ENCODE measurements at regions not wholly inside any gene's neighbourhood (a gene's known extent, or its start where the extent isn't known, plus 50 kb on each side); places are given as distances from the start of the nearest gene placed in this dataset.

DNA sequence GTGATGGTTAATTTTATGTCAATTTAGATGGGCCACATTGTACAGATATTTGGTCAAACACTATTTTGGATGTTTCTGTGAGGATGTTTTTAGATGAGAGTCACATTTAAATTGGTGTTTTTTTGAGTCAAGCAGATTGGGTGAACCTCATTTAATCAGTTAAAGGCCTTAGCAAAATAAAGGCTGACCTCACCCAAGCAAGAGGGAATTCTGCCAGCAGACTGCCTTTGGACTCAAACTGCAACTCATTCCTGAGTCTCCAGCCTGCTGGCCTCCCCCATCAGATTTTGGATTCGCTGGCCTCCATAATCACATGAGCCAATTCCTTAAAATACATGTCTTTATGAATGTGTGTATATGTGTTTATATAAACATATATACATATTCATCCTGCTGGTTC lies 282.7 kb upstream of the POU5F2 start (continued):
- TF ChIP-seq, protein P1, sequence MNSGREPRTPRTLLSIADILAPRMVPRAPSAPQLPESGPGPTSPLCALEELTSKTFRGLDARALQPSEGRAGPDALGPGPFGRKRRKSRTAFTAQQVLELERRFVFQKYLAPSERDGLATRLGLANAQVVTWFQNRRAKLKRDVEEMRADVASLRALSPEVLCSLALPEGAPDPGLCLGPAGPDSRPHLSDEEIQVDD (CRISPR knock-in tag; IDR thresholded peaks at IDR 0.05; ENCODE audit: borderline replicate concordance): no peak
- TF ChIP-seq ETV5 (CRISPR knock-in tag; IDR thresholded peaks at IDR 0.05; ENCODE audit: borderline replicate concordance): no peak
- no peak for TF ChIP-seq ZNF136 (CRISPR knock-in tag; IDR thresholded peaks at IDR 0.05; ENCODE audit: low read depth)
- no peak for TF ChIP-seq GABPB1 (CRISPR knock-in tag; IDR thresholded peaks at IDR 0.05)
- TF ChIP-seq SOX6 (IDR thresholded peaks at IDR 0.05): no peak
- no peak for TF ChIP-seq SOX6 (CRISPR knock-in tag; IDR thresholded peaks at IDR 0.05)

GRCh38 chr5:94021246-94021645 lies 279.8 kb upstream of the POU5F2 start:
- Histone ChIP-seq H3K9me3 (ENCODE audit: low read length) (no peaks in the 10 kb centered on the region), H3K36me3 (replicated peaks in 1 of 2; ENCODE audit: control insufficient read depth in 1 of 2, insufficient read depth in 2 of 2, low read length in 2 of 2) (no peaks in the 10 kb centered on the region), H3K27ac (ENCODE audit: extremely low read length, insufficient read depth, low read length) (no peak overlapping the region), H3K79me2 (ENCODE audit: insufficient read depth, low read length) (no peaks in the 10 kb centered on the region), H2AFZ (ENCODE audit: low read length) (no peak overlapping the region), H3K9ac (ENCODE audit: insufficient read depth, low read depth, low read length) (no peak overlapping the region), H3K4me1 (ENCODE audit: insufficient read depth, low read length) (peaks cover 15% of the 10 kb centered on the region), H3K4me2 (ENCODE audit: low read depth, low read length) (no peak overlapping the region), H3K4me3 (replicated peaks in 1 of 3; ENCODE audit: insufficient read depth in 1 of 3, low read depth in 2 of 3, low read length in 3 of 3) (no peak overlapping the region), H3K27me3 (ENCODE audit: control insufficient read depth in 1 of 2, insufficient read depth in 2 of 2, low read length in 2 of 2) (no peaks in the 10 kb centered on the region), H4K20me1 (ENCODE audit: insufficient read depth, low read length) (no peaks in the 10 kb centered on the region)
- DNase-seq (ENCODE audit: low spot score) (peak; percentile 73), FAIRE-seq (no peak), ATAC-seq (no peak)
- ChIA-PET CTCF (ENCODE audit: low intra/inter-chr PET ratio, low total read pairs) (no interaction called here), POLR2A (no interaction called here)
- 52% methylated on average over 2 of the region's 2 CpGs for WGBS (ENCODE audit: low lambda C conversion rate)
- no TSS peak for BruUV-seq (replicated peaks)
- intact Hi-C loops (cut with micrococcal nuclease; ENCODE audit: unreplicated experiment): no loop called here
- in situ Hi-C loops (cut with HindIII; ENCODE audit: extremely low pct_ligation_motif_present, low pct_unique_long_range_greater_than_20kb): no loop called here
- TF ChIP-seq, protein P2, sequence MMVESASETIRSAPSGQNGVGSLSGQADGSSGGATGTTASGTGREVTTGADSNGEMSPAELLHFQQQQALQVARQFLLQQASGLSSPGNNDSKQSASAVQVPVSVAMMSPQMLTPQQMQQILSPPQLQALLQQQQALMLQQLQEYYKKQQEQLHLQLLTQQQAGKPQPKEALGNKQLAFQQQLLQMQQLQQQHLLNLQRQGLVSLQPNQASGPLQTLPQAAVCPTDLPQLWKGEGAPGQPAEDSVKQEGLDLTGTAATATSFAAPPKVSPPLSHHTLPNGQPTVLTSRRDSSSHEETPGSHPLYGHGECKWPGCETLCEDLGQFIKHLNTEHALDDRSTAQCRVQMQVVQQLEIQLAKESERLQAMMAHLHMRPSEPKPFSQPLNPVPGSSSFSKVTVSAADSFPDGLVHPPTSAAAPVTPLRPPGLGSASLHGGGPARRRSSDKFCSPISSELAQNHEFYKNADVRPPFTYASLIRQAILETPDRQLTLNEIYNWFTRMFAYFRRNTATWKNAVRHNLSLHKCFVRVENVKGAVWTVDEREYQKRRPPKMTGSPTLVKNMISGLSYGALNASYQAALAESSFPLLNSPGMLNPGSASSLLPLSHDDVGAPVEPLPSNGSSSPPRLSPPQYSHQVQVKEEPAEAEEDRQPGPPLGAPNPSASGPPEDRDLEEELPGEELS (CRISPR knock-in tag; IDR thresholded peaks at IDR 0.05): no peak
- no peak for TF ChIP-seq ZNF124 (CRISPR knock-in tag; IDR thresholded peaks at IDR 0.05)
- TF ChIP-seq, protein P3, sequence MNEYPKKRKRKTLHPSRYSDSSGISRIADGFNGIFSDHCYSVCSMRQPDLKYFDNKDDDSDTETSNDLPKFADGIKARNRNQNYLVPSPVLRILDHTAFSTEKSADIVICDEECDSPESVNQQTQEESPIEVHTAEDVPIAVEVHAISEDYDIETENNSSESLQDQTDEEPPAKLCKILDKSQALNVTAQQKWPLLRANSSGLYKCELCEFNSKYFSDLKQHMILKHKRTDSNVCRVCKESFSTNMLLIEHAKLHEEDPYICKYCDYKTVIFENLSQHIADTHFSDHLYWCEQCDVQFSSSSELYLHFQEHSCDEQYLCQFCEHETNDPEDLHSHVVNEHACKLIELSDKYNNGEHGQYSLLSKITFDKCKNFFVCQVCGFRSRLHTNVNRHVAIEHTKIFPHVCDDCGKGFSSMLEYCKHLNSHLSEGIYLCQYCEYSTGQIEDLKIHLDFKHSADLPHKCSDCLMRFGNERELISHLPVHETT (CRISPR knock-in tag; conservative IDR thresholded peaks at IDR 0.05): no peak
- TF ChIP-seq CC2D1A (CRISPR knock-in tag; IDR thresholded peaks at IDR 0.05): no peak
- TF ChIP-seq ZBTB26 (CRISPR knock-in tag; IDR thresholded peaks at IDR 0.05; ENCODE audit: borderline replicate concordance): no peak
- no peak for TF ChIP-seq ADNP (CRISPR knock-in tag; IDR thresholded peaks at IDR 0.05)
- no peak for TF ChIP-seq CREBL2 (CRISPR knock-in tag; IDR thresholded peaks at IDR 0.05; ENCODE audit: borderline replicate concordance)
- TF ChIP-seq, protein P4, sequence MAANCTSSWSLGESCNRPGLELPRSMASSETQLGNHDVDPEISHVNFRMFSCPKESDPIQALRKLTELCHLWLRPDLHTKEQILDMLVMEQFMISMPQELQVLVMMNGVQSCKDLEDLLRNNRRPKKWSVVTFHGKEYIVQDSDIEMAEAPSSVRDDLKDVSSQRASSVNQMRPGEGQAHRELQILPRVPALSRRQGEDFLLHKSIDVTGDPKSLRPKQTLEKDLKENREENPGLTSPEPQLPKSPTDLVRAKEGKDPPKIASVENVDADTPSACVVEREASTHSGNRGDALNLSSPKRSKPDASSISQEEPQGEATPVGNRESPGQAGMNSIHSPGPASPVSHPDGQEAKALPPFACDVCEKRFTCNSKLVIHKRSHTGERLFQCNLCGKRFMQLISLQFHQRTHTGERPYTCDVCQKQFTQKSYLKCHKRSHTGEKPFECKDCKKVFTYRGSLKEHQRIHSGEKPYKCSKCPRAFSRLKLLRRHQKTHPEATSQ (CRISPR knock-in tag; IDR thresholded peaks at IDR 0.05; ENCODE audit: borderline replicate concordance): no peak
- no peak for TF ChIP-seq ZNF616 (CRISPR knock-in tag; IDR thresholded peaks at IDR 0.05; ENCODE audit: low read depth)
- no peak for TF ChIP-seq SIX4 (CRISPR knock-in tag; IDR thresholded peaks at IDR 0.05)
- no peak for TF ChIP-seq ZNF180 (CRISPR knock-in tag; IDR thresholded peaks at IDR 0.05; ENCODE audit: borderline replicate concordance, low read depth)
- TF ChIP-seq KAT2B (IDR thresholded peaks at IDR 0.05; ENCODE audit: borderline replicate concordance, low read depth, low read length): no peak
- TF ChIP-seq AGO2 (optimal IDR thresholded peaks at IDR 0.05; ENCODE audit: low read depth, low read length): no peak

Measured in HepG2 (cell line).